ENCODE measurements at regions not wholly inside any gene's neighbourhood (a gene's known extent, or its start where the extent isn't known, plus 50 kb on each side); places are given as distances from the start of the nearest gene placed in this dataset.

- no peak for DNase-seq (ENCODE audit: low read depth)
Measured at GRCh38 chr6:87791485-87791884, 89.5 kb upstream of the AKIRIN2 start.

GRCh38 chr6:87791029-87791428, 89.0 kb upstream of the AKIRIN2 start:
- no peak for DNase-seq (ENCODE audit: low read depth)
- no peak for TF ChIP-seq CTCF (conservative IDR thresholded peaks at IDR 0.05; ENCODE audit: low read depth, low read length)
- no peak overlapping the region for H3K4me3 ChIP-seq (ENCODE audit: low read length)

More at GRCh38 chr6:87791485-87791884, 89.5 kb upstream of the AKIRIN2 start:
- H3K4me3 ChIP-seq (ENCODE audit: low read length), result no peak overlapping the region
- TF ChIP-seq CTCF (conservative IDR thresholded peaks at IDR 0.05; ENCODE audit: low read depth, low read length), result no peak

- no peak for DNase-seq (ENCODE audit: low read depth)
- no peak overlapping the region for H3K4me3 ChIP-seq (ENCODE audit: low read length)
- no peak for TF ChIP-seq CTCF (conservative IDR thresholded peaks at IDR 0.05; ENCODE audit: low read depth, low read length)
Measured at GRCh38 chr6:87789900-87790290, 87.9 kb upstream of the AKIRIN2 start.

- no peak for TF ChIP-seq CTCF (conservative IDR thresholded peaks at IDR 0.05; ENCODE audit: low read depth, low read length)
- H3K4me3 ChIP-seq (ENCODE audit: low read length), result no peak overlapping the region
- DNase-seq (ENCODE audit: low read depth), result no peak
Measured at GRCh38 chr6:87789198-87789899, 87.3 kb upstream of the AKIRIN2 start.

GRCh38 chr6:87788141-87788540, 86.1 kb upstream of the AKIRIN2 start:
- no peak overlapping the region for H3K4me3 ChIP-seq (ENCODE audit: low read length)
- DNase-seq (ENCODE audit: low read depth), result no peak
- no peak for TF ChIP-seq CTCF (conservative IDR thresholded peaks at IDR 0.05; ENCODE audit: low read depth, low read length)

GRCh38 chr6:87785229-87785862, 83.3 kb upstream of the AKIRIN2 start:
- TF ChIP-seq CTCF (conservative IDR thresholded peaks at IDR 0.05; ENCODE audit: low read depth, low read length), result no peak
- no peak for DNase-seq (ENCODE audit: low read depth)
- no peak overlapping the region for H3K4me3 ChIP-seq (ENCODE audit: low read length)

GRCh38 chr6:87784690-87785089, 82.7 kb upstream of the AKIRIN2 start:
- no peak overlapping the region for H3K4me3 ChIP-seq (ENCODE audit: low read length)
- no peak for DNase-seq (ENCODE audit: low read depth)
- TF ChIP-seq CTCF (conservative IDR thresholded peaks at IDR 0.05; ENCODE audit: low read depth, low read length), result no peak
